HCT116 (cell line): ENCODE measurements at regions not wholly inside any gene's neighbourhood (a gene's known extent, or its start where the extent isn't known, plus 50 kb on each side); places are given as distances from the start of the nearest gene placed in this dataset.

ENCODE experiments used
- ATAC-seq: fragments of 200-7000 bp; cut with Tn5 transposase; 2 replicates; pipeline ENCODE4 v1.9.1; 2020; ENCODE audit warnings: mild to moderate bottlenecking, moderate library complexity
- BruUV-seq: library from RNA; stranded (reverse); fragments of 400-500 nt; replicated peaks from 2 replicates; lab custom pipeline; 2021; lab: Mats Ljungman, UMichigan
- CTCF ChIA-PET: fragments of 300-600 bp; sonication (Branson Sonifier 250); formaldehyde crosslinking; loops from one replicate; lab custom pipeline; 2021; ENCODE audit warnings: antibody characterized with exemption; lab: Charles Lee
- POLR2A ChIA-PET: fragments of 300-600, 350-600 bp; sonication (Branson Sonifier 250); formaldehyde crosslinking; loops from one replicate; lab custom pipeline; 2021; ENCODE audit warnings: antibody characterized with exemption; lab: Charles Lee
- RAD21 ChIA-PET, 2 experiments: fragments of 300-600 bp; sonication (Branson Sonifier 250); formaldehyde crosslinking; loops; one replicate each; lab custom pipeline; 2023; ENCODE audit warnings: low total read pairs in 2 of 2; ENCODE audit not compliant: uncharacterized antibody in 2 of 2, unreplicated experiment in 2 of 2, low non-redundant PET in 1 of 2; lab: Charles Lee
- DNase-seq: peaks from one replicate; pipeline ENCODE4 v3.0.0-alpha.2; 2010; ENCODE audit warnings: low read depth, low spot score
- H2AFZ ChIP-seq: fragments of 200-600 bp; shearing (Covaris generic), sonication (generic); 2 replicates; pipeline ENCODE4 v1.6.1; 2017; ENCODE audit warnings: low read depth, mixed run types, mixed read lengths, antibody characterized with exemption, low read length; ENCODE audit not compliant: poor library complexity, severe bottlenecking
- H3K27ac ChIP-seq: 2 replicates; pipeline ENCODE4 v1.5.1; 2012; ENCODE audit warnings: low read depth, low read length
- H3K27me3 ChIP-seq: fragments of 200-600 bp; sonication (generic); 2 replicates; pipeline ENCODE4 v1.6.1; 2016; ENCODE audit warnings: mixed run types, low read length, mixed read lengths; ENCODE audit not compliant: insufficient read depth
- H3K36me3 ChIP-seq, 2 experiments: fragments of 200-500 bp in 1 of 2; fragments of 200-600 bp in 1 of 2; sonication (Bioruptor generic) in 1 of 2; sonication (generic) in 1 of 2; 2 replicates each; pipeline versions ENCODE4 v1.5.1 to v1.6.1; 2014 to 2016; ENCODE audit warnings: low read length in 2 of 2, inconsistent platforms in 1 of 2, mixed read lengths in 1 of 2, mixed run types in 1 of 2; ENCODE audit not compliant: insufficient read depth in 2 of 2, control insufficient read depth in 1 of 2
- H3K4me1 ChIP-seq, 2 experiments: fragments of 200-600 bp in 1 of 2; sonication (generic) in 1 of 2; 2 replicates each; pipeline versions ENCODE4 v1.5.1 to v1.6.1; 2012 to 2017; ENCODE audit warnings: low read length in 2 of 2, inconsistent platforms in 1 of 2, mild to moderate bottlenecking in 1 of 2, mixed read lengths in 1 of 2, mixed run types in 1 of 2, moderate library complexity in 1 of 2; ENCODE audit not compliant: insufficient read depth in 2 of 2, control insufficient read depth in 1 of 2
- H3K4me2 ChIP-seq: fragments of 200-600 bp; sonication (generic); 2 replicates; pipeline ENCODE4 v1.6.1; 2017; ENCODE audit warnings: mixed run types, low read length, mixed read lengths
- H3K4me3 ChIP-seq, 2 experiments: fragments of 200-600 bp in 1 of 2; sonication (generic) in 1 of 2; replicated peaks in 1 of 2; 2 replicates each; pipeline ENCODE4 v1.5.1; 2011 to 2016; ENCODE audit warnings: low read length in 2 of 2, control low read depth in 1 of 2, low read depth in 1 of 2, mild to moderate bottlenecking in 1 of 2, mixed read lengths in 1 of 2, mixed run types in 1 of 2
- H3K79me2 ChIP-seq: fragments of 200-600 bp; sonication (generic); 2 replicates; pipeline ENCODE4 v1.6.1; 2017; ENCODE audit warnings: mild to moderate bottlenecking, mixed run types, low read length, moderate library complexity, mixed read lengths; ENCODE audit not compliant: insufficient read depth
- H3K9ac ChIP-seq: fragments of 200-600 bp; sonication (generic); 2 replicates; pipeline ENCODE4 v1.6.1; 2016; ENCODE audit warnings: low read length, mixed read lengths
- H3K9me2 ChIP-seq: fragments of 200-600 bp; sonication (generic), shearing (Covaris generic); 2 replicates; pipeline ENCODE4 v1.6.1; 2017; ENCODE audit warnings: mixed run types, mild to moderate bottlenecking, moderate library complexity; ENCODE audit not compliant: insufficient read depth
- H3K9me3 ChIP-seq, 2 experiments: fragments of 200-500 bp in 1 of 2; fragments of 200-600 bp in 1 of 2; sonication (Bioruptor generic) in 1 of 2; sonication (generic) in 1 of 2; 2 replicates each; pipeline ENCODE4 v1.6.1; 2014 to 2017; ENCODE audit warnings: low read length in 2 of 2, mixed read lengths in 2 of 2, inconsistent platforms in 1 of 2, low read depth in 1 of 2, mild to moderate bottlenecking in 1 of 2, mixed run types in 1 of 2, moderate library complexity in 1 of 2; ENCODE audit not compliant: control insufficient read depth in 1 of 2, insufficient read depth in 1 of 2
- H4K20me1 ChIP-seq: fragments of 200-600 bp; sonication (generic), shearing (Covaris generic); 2 replicates; pipeline ENCODE4 v1.6.1; 2017; ENCODE audit warnings: mixed run types, mild to moderate bottlenecking, moderate library complexity; ENCODE audit not compliant: insufficient read depth
- CBX3 ChIP-seq: IDR thresholded peaks from 2 replicates; pipeline ENCODE4 v1.6.1; 2012; ENCODE audit warnings: low read depth
- EGR1 ChIP-seq: IDR thresholded peaks from 2 replicates; pipeline ENCODE4 v1.6.1; 2012; ENCODE audit warnings: low read depth
- EZH2 ChIP-seq: fragments of 200-600 bp; sonication (generic); IDR thresholded peaks from 2 replicates; pipeline ENCODE4 v1.6.1; 2017; ENCODE audit warnings: antibody characterized with exemption, mixed run types
- FOSL1 ChIP-seq: IDR thresholded peaks from 2 replicates; pipeline ENCODE4 v1.6.1; 2012; ENCODE audit warnings: low read depth
- JUND ChIP-seq: IDR thresholded peaks from 2 replicates; pipeline ENCODE4 v1.6.1; 2012
- POLR2AphosphoS5 ChIP-seq: IDR thresholded peaks from 2 replicates; pipeline ENCODE4 v1.6.1; 2011; ENCODE audit warnings: mild to moderate bottlenecking, low read depth, low read length, moderate library complexity
- REST ChIP-seq: IDR thresholded peaks from 2 replicates; pipeline ENCODE4 v1.6.1; 2012; ENCODE audit warnings: low read depth
- SRF ChIP-seq: IDR thresholded peaks from 2 replicates; pipeline ENCODE4 v1.6.1; 2012; ENCODE audit warnings: low read depth
- TCF7L2 ChIP-seq: IDR thresholded peaks from 2 replicates; pipeline ENCODE4 v1.7.0; 2011; ENCODE audit warnings: borderline replicate concordance, inconsistent platforms; ENCODE audit not compliant: insufficient read depth, insufficient read length; ENCODE audit errors: extremely low read depth
- YY1 ChIP-seq: IDR thresholded peaks from 2 replicates; pipeline ENCODE4 v1.6.1; 2011; ENCODE audit warnings: low read length, low read depth, moderate library complexity, mild to moderate bottlenecking; ENCODE audit not compliant: insufficient replicate concordance; ENCODE audit errors: extremely low read depth
- ZBTB33 ChIP-seq: IDR thresholded peaks from 2 replicates; pipeline ENCODE4 v1.6.1; 2011; ENCODE audit warnings: mild to moderate bottlenecking, low read length, moderate library complexity; ENCODE audit not compliant: insufficient replicate concordance; ENCODE audit errors: extremely low read depth
- ZFX ChIP-seq: fragments of 450-650 bp; IDR thresholded peaks from 2 replicates; pipeline ENCODE4 v1.6.1; 2017
- intact Hi-C: fragments of 100-400 bp; cut with micrococcal nuclease; formaldehyde crosslinking; loops from 2 replicates; pipeline ENCODE4 v1.10.0; 2022

GRCh38 chr13:87311165-87311564 is 360.0 kb upstream of the SLITRK5 start:
- Histone ChIP-seq H3K4me2 (no peak overlapping the region), H2AFZ (no peak overlapping the region), H3K27ac (no peak overlapping the region), H3K4me1 (no peaks in the 10 kb centered on the region), H3K9me2 (no peaks in the 10 kb centered on the region), H3K9me3 (no peaks in the 10 kb centered on the region; a peak in 1 of 4 replicates), H4K20me1 (no peaks in the 10 kb centered on the region), H3K79me2 (no peaks in the 10 kb centered on the region), H3K4me3 (no peak overlapping the region), H3K9ac (no peak overlapping the region), H3K36me3 (no peaks in the 10 kb centered on the region), H3K27me3 (no peaks in the 10 kb centered on the region)
- intact Hi-C loops: no loop called here
- TF ChIP-seq REST (no peak), EZH2 (no peak), CBX3 (no peak), POLR2AphosphoS5 (no peak), EGR1 (no peak), ZFX (no peak), JUND (no peak), TCF7L2 (no peak)
- ATAC-seq (no peak), DNase-seq (no peak)
- ChIA-PET POLR2A (no interaction called here), RAD21 (no interaction called here), CTCF (no interaction called here)
- no TSS peak for BruUV-seq

GRCh38 chr13:87314822-87315221 is 356.3 kb upstream of the SLITRK5 start:
- no peak for DNase-seq
- ATAC-seq: no peak
- no peak overlapping the region for H3K4me3 ChIP-seq

More at GRCh38 chr13:87314822-87315221, 356.3 kb upstream of the SLITRK5 start:
- no TSS peak for BruUV-seq
- Histone ChIP-seq H3K9me2 (no peaks in the 10 kb centered on the region), H4K20me1 (no peaks in the 10 kb centered on the region), H2AFZ (no peak overlapping the region), H3K36me3 (no peaks in the 10 kb centered on the region), H3K79me2 (no peaks in the 10 kb centered on the region), H3K4me1 (no peaks in the 10 kb centered on the region), H3K9me3 (no peaks in the 10 kb centered on the region; a peak in 1 of 4 replicates), H3K9ac (no peak overlapping the region), H3K27ac (no peak overlapping the region), H3K27me3 (no peaks in the 10 kb centered on the region), H3K4me2 (no peak overlapping the region)
- intact Hi-C loops: no loop called here
- TF ChIP-seq EGR1: no peak
- no peak for TF ChIP-seq FOSL1
- no peak for TF ChIP-seq ZBTB33
- no peak for TF ChIP-seq EZH2
- no peak for TF ChIP-seq JUND
- TF ChIP-seq YY1: no peak
- no peak for TF ChIP-seq SRF
- CTCF ChIA-PET: no interaction called here
- RAD21 ChIA-PET: no interaction called here
- POLR2A ChIA-PET: no interaction called here
